OCI-LY7 (cell line): ENCODE measurements at regions not wholly inside any gene's neighbourhood (a gene's known extent, or its start where the extent isn't known, plus 50 kb on each side); places are given as distances from the start of the nearest gene placed in this dataset.

ENCODE experiments used
- BruUV-seq: library from RNA; stranded (reverse); fragments of 400-500 nt; replicated peaks from 2 replicates; lab custom pipeline; 2021; lab: Mats Ljungman, UMichigan
- CTCF ChIA-PET: fragments of 300-600 bp; sonication (Branson Sonifier 250); formaldehyde crosslinking; loops from one replicate; lab custom pipeline; 2022; ENCODE audit warnings: antibody characterized with exemption; ENCODE audit not compliant: unreplicated experiment; lab: Charles Lee
- POLR2A ChIA-PET: fragments of 300-600 bp; sonication (Branson Sonifier 250); formaldehyde crosslinking; loops from one replicate; lab custom pipeline; 2022; ENCODE audit warnings: antibody characterized with exemption; lab: Charles Lee
- DNase-seq: peaks from one replicate; pipeline ENCODE4 v3.0.0-alpha.2; 2015; ENCODE audit warnings: low spot score
- H2AFZ ChIP-seq: fragments of 200-600 bp; sonication (generic), shearing (Covaris generic); 2 replicates; pipeline ENCODE4 v1.6.1; 2014; ENCODE audit warnings: mild to moderate bottlenecking, antibody characterized with exemption, low read length, moderate library complexity
- H3K27ac ChIP-seq: fragments of 200-600 bp; sonication (generic); 2 replicates; pipeline ENCODE4 v1.5.1; 2014; ENCODE audit warnings: mixed run types, low read depth, mild to moderate bottlenecking, moderate library complexity, low read length, inconsistent platforms; ENCODE audit not compliant: poor library complexity, severe bottlenecking
- H3K36me3 ChIP-seq: fragments of 200-600 bp; sonication (generic); 2 replicates; pipeline ENCODE4 v1.6.1; 2014; ENCODE audit warnings: mild to moderate bottlenecking, antibody characterized with exemption, low read length, moderate library complexity, mixed read lengths; ENCODE audit not compliant: insufficient read depth
- H3K4me1 ChIP-seq: fragments of 200-600 bp; sonication (generic); 2 replicates; pipeline ENCODE4 v1.5.1; 2014; ENCODE audit warnings: mild to moderate bottlenecking, low read length; ENCODE audit not compliant: insufficient read depth, poor library complexity, severe bottlenecking
- H3K4me2 ChIP-seq: fragments of 200-600 bp; sonication (generic); 2 replicates; pipeline ENCODE4 v1.6.1; 2014; ENCODE audit warnings: mild to moderate bottlenecking, low read length
- H3K4me3 ChIP-seq: fragments of 200-600 bp; sonication (generic); 2 replicates; pipeline ENCODE4 v1.5.1; 2014; ENCODE audit warnings: mild to moderate bottlenecking, low read depth, low read length; ENCODE audit not compliant: poor library complexity, severe bottlenecking
- H3K79me2 ChIP-seq: fragments of 200-600 bp; sonication (generic); 2 replicates; pipeline ENCODE4 v1.6.1; 2016; ENCODE audit warnings: low read depth, mild to moderate bottlenecking, low read length, moderate library complexity, mixed read lengths; ENCODE audit not compliant: insufficient read depth
- H3K9me2 ChIP-seq: fragments of 200-600 bp; sonication (generic); 2 replicates; pipeline ENCODE4 v1.6.1; 2016; ENCODE audit warnings: mild to moderate bottlenecking, low read length, mixed read lengths; ENCODE audit not compliant: insufficient read depth
- H3K9me3 ChIP-seq: fragments of 200-600 bp; sonication (generic); 2 replicates; pipeline ENCODE4 v1.6.1; 2014; ENCODE audit warnings: mild to moderate bottlenecking, mixed run types, low read length, mixed read lengths
- H4K20me1 ChIP-seq: fragments of 200-600 bp; sonication (generic); 2 replicates; pipeline ENCODE4 v1.6.1; 2014; ENCODE audit warnings: mild to moderate bottlenecking, antibody characterized with exemption, low read length, moderate library complexity, mixed read lengths; ENCODE audit not compliant: insufficient read depth
- EZH2phosphoT487 ChIP-seq: fragments of 200-600 bp; sonication (generic); IDR thresholded peaks from 2 replicates; pipeline ENCODE4 v1.6.1; 2018; ENCODE audit warnings: low read depth, borderline replicate concordance, mild to moderate bottlenecking, mixed run types, antibody characterized with exemption, low read length, moderate library complexity, mixed read lengths
- intact Hi-C: fragments of 100-400 bp; cut with micrococcal nuclease; formaldehyde crosslinking; loops from one replicate; pipeline ENCODE4 v1.10.0; 2022; ENCODE audit not compliant: unreplicated experiment
- TF ChIP-seq, protein P1 (sequence below): fragments of 200-600 bp; sonication (generic); conservative IDR thresholded peaks from 2 replicates; pipeline ENCODE4 v1.5.1; 2014; ENCODE audit warnings: mild to moderate bottlenecking, antibody characterized with exemption, low read length, moderate library complexity, mixed read lengths

DNA sequence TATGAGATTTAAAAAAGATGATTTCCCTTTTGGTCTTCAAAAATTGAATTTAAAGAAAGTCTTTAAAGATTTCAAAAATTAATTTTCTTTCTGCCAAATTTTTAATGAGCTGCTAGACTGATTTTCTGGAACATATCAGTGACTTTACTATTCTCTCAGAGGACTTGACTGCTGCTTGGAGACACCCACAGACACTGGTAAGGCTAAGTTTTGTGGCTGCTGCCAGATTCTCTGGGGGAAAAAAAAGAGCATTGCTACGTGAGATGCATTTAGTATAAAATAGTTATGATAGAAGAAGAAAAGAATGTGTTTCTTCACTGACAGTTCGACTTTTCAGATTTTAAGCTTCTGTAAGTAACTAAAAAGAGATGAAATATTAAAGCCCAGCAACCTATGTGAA lies 193.3 kb upstream of the GRIN3A start:
- Histone ChIP-seq H3K9me3 (no peaks in the 10 kb centered on the region), H3K4me2 (no peak overlapping the region), H3K4me1 (no peaks in the 10 kb centered on the region), H3K9me2 (no peaks in the 10 kb centered on the region), H3K79me2 (no peaks in the 10 kb centered on the region), H3K4me3 (no peak overlapping the region), H2AFZ (no peak overlapping the region), H3K27ac (no peak overlapping the region), H4K20me1 (no peaks in the 10 kb centered on the region), H3K36me3 (no peaks in the 10 kb centered on the region)
- intact Hi-C loops: no loop called here
- no peak for TF ChIP-seq EZH2phosphoT487
- TF ChIP-seq, protein P1, sequence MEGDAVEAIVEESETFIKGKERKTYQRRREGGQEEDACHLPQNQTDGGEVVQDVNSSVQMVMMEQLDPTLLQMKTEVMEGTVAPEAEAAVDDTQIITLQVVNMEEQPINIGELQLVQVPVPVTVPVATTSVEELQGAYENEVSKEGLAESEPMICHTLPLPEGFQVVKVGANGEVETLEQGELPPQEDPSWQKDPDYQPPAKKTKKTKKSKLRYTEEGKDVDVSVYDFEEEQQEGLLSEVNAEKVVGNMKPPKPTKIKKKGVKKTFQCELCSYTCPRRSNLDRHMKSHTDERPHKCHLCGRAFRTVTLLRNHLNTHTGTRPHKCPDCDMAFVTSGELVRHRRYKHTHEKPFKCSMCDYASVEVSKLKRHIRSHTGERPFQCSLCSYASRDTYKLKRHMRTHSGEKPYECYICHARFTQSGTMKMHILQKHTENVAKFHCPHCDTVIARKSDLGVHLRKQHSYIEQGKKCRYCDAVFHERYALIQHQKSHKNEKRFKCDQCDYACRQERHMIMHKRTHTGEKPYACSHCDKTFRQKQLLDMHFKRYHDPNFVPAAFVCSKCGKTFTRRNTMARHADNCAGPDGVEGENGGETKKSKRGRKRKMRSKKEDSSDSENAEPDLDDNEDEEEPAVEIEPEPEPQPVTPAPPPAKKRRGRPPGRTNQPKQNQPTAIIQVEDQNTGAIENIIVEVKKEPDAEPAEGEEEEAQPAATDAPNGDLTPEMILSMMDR: no peak
- no TSS peak for BruUV-seq
- DNase-seq: no peak
- CTCF ChIA-PET: no interaction called here
- POLR2A ChIA-PET: interaction anchor here (0.7 kb wide), 1 partner anchor 12 kb away, joined by 3 read pairs; no protein-coding TSS in a partner anchor

DNA sequence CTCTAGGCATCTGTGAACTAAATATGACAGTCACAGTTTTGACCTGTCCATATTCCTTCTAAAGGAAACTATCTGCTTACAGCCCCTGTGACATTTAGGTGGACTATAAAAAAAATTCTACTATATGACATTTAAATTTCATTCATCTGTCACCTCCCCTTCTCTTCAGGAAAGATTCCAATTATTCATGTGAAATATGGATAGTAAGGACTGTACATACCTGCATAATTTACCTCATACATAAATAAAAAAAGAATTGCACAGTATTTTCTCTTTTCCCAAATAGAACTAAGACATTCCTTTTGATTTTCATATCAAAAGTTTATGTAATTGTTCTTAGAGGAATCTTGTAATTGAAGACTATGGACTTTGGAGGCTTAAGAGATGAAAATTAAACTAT lies 192.3 kb upstream of the GRIN3A start:
- Histone ChIP-seq H2AFZ (no peak overlapping the region), H3K9me2 (no peaks in the 10 kb centered on the region), H3K79me2 (no peaks in the 10 kb centered on the region), H3K9me3 (no peaks in the 10 kb centered on the region), H3K36me3 (no peaks in the 10 kb centered on the region), H3K27ac (no peak overlapping the region), H4K20me1 (no peaks in the 10 kb centered on the region), H3K4me3 (no peak overlapping the region), H3K4me1 (no peaks in the 10 kb centered on the region), H3K4me2 (no peak overlapping the region)
- CTCF ChIA-PET: no interaction called here
- intact Hi-C loops: no loop called here
- no peak for DNase-seq
- no TSS peak for BruUV-seq
- no peak for TF ChIP-seq EZH2phosphoT487
- TF ChIP-seq, protein P1: no peak
- POLR2A ChIA-PET: no interaction called here

DNA sequence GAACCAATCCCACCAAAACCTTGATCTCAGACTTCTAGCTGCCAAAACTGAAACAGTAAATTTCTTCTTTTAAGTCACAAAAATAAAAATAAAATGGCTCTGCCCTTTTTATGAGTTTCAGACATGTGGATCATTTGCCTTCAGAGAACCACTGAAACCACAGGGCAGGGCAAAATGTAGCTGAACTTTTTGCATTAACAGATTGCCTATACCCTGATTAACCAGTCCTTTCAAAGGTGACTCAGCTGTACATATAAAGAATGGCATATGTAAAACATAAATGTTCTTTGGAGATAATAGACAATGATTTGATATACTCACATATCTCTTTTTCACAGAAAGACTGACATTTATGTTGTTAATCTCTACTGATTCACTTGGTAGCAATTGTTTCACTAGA lies 187.1 kb upstream of the GRIN3A start:
- H3K4me1 ChIP-seq: no peaks in the 10 kb centered on the region
- H3K36me3 ChIP-seq: no peaks in the 10 kb centered on the region
- no TSS peak for BruUV-seq
- no peak overlapping the region for H3K27ac ChIP-seq
- H3K79me2 ChIP-seq: no peaks in the 10 kb centered on the region
- no peak overlapping the region for H3K4me3 ChIP-seq
- H2AFZ ChIP-seq: no peak overlapping the region
- no peaks in the 10 kb centered on the region for H3K9me3 ChIP-seq
- intact Hi-C loops: no loop called here
- DNase-seq: no peak
- TF ChIP-seq, protein P1: no peak
- no peak for TF ChIP-seq EZH2phosphoT487
- no peaks in the 10 kb centered on the region for H3K9me2 ChIP-seq
- no peak overlapping the region for H3K4me2 ChIP-seq
- ChIA-PET POLR2A (no interaction called here), CTCF (no interaction called here)
- H4K20me1 ChIP-seq: no peaks in the 10 kb centered on the region
